HG02678 (cell line): ENCODE measurements at regions not wholly inside any gene's neighbourhood (a gene's known extent, or its start where the extent isn't known, plus 50 kb on each side); places are given as distances from the start of the nearest gene placed in this dataset.

Source experiments
- ATAC-seq: cut with Tn5 transposase; IDR thresholded peaks from one replicate; pipeline ENCODE4 v1.9.1; 2021; ENCODE audit warnings: mild to moderate bottlenecking, moderate library complexity; ENCODE audit not compliant: unreplicated experiment

- ATAC-seq, result no peak
Observed at GRCh38 chr5:25862276-25862675, 1176.1 kb downstream of the CDH9 start.

- no peak for ATAC-seq
Observed at GRCh38 chr5:25858019-25858418, 1180.4 kb downstream of the CDH9 start.

GRCh38 chr5:25851301-25851700 is 1187.1 kb downstream of the CDH9 start:
- no peak for ATAC-seq

- ATAC-seq, result no peak
Observed at GRCh38 chr5:25850581-25850980, 1187.8 kb downstream of the CDH9 start.

- no peak for ATAC-seq
Observed at GRCh38 chr5:25849270-25849669, 1189.1 kb downstream of the CDH9 start.

GRCh38 chr5:25823330-25823873 is 1178.6 kb upstream of the CDH10 start:
- no peak for ATAC-seq
